SK-N-DZ (cell line): ENCODE measurements at regions not wholly inside any gene's neighbourhood (a gene's known extent, or its start where the extent isn't known, plus 50 kb on each side); places are given as distances from the start of the nearest gene placed in this dataset.
A peak's percentile ranks its signal among the peaks of the same experiment; 100 is the strongest.

Source experiments
- DNase-seq: peaks from one replicate; pipeline ENCODE4 v3.0.0-alpha.2; 2015; ENCODE audit warnings: low spot score

DNA sequence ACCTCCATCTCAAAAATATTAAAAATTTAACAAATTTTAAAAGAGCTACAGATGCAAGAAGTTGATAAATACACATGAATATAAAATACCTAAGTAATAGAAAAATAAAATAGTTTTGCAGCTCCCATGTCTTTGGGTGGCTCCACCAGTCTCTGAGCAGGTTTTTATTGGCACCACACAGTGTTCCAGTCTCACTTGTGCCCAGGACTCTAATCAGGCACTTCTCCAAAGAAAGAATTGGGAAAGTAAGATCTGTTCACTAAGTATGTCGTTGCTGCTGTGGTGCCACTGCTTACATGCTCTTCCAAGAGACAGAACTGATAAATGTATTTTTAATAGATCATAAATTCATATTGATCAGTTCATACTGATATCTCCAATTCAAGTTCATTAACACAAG is 92.5 kb upstream of the ABI3BP start:
- DNase-seq: no peak

DNA sequence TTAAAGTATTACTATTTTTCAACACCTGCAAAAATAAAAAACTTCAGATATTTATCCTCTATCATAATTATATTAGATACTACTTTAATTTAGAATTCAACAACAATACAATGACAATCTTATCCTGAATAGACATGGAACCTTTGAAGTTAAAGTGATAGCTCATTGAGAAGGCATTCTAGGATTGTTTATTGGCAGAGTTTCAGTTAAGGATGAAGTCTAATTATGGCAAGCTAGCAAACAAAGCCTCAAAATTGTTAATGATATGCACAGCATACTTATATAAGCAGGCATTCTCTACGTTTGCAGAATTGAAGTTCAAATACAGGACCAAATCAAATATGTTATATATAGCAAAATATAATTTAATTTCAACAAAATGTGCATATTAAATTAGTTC is 91.2 kb upstream of the ABI3BP start:
- DNase-seq: no peak

DNA sequence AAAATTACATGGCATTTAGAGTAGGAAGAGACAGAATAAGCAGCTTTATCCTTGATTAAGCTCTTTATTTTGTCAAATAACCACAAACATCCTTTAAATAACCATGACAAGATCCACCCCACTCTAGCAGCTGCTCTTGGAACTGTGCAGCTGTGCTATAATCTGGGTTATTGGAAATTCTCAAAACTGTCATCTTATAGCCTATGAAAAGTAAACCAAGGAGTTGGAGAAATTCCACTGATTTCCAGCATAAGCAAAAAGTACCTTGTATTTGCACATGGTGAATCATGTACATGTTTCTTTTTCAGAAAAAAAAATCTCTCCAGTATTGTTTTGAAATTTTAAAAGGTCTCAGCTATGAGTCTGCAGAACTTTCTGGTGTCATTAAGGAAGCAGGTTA is 88.8 kb upstream of the ABI3BP start:
- DNase-seq: no peak

DNA sequence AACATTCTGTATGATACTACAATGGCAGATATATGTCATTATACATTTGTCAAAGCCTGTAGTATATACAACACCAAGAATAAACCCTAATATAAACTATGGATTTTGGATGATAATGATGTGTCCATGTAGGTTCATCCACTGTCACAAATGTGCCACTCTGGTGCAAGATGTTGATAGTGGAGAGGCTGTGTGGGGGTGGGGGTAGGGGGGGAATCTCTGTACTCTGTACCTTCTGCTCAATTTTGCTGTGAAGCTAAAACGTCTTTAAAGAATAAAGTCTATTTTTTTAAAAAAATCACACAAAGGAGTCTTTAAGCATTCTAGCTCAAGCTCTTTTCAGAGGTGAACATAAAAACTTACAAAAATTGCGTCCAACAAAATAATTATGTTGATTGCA is 88.2 kb upstream of the ABI3BP start:
- no peak for DNase-seq

DNA sequence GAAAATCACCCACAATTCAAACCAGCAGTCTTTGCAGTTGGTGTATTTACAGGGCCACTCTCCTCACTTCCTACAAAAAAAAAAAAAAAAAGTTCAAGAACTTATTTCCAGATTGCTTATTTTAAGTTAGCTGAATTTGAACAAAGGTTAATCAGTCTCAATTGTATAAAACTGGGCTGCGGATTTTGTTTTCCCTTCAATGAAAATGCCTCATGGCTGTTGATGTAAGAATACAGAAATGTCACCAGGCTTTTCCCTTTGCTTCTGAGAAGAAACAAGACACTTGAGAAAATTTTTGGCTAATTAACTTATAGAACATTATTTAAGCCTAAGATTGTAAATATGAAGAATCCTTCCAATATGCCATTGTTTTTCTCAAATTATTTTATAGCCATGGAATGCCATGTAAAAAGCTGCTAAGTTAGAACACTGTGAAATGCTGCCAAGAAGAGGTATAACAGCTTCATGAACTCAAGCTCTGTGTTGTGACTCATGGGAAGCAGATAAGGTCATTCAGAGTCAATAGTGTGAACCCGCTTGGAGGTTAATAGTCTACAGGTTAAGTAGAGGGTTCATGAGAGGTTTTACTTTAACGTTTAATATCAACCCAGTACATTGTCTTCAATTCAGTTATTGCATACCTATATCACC is 84.3 kb upstream of the ABI3BP start:
- no peak for DNase-seq

GRCh38 chr3:101074518-101074917 is 81.3 kb upstream of the ABI3BP start:
- no peak for DNase-seq

- DNase-seq: no peak
Measured at GRCh38 chr3:101072300-101072699, 79.1 kb upstream of the ABI3BP start.

DNA sequence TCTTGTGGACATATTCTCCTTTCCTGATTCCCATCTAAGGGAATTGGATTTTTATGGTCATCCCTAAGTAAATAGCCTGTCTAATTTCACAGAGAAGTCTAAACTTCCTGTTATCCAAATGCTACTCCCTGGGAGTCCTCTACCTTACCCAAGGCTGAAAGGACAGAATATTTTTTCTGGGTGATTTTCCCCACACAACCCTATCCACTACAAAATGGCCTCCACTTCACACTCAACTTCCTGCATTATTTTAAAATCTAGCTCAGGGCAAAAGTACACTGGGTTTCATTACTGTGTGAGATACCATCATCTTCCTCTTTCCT is 77.5 kb upstream of the ABI3BP start:
- no peak for DNase-seq

DNA sequence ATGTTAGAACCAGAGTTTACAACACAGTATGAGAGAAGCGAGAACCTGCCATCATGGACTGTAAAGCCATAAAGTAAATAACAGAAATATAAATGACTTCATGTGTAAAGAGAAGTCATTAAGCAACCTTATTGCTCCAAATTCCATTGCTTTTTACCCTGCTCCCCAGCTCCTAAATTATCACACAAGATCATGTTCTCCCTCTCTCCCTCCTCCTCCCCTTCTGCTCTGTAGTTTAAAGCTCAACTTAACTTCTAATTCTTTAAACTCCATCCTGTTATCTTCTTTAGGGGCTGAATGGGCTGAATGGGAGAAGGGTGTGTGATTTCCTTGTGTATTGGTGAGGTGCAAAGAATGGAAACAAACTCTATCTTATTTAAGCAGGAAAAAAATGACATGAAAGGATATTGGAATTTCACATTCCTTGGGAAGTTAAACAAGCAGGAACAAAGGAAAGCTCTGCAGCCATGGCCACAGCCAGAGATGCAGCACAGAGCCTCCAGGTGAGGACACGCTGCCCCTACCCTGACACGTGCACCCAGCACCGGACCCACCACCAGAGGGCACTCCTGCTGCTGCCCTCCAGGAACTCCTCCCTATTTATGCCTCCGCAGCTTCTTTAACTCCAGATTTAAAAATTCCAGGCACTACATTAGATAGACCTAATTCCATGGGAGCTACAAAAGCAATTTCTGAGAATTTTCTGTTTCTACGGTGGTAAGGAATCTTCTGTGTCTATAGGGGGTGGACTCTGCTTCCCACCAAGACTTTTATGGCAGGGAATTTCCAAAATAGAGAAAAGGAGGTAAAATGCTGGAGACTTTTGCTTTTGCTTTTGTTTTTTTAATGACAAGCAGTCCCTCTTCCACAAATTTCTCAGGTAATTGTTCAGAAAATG is 76.9 kb upstream of the ABI3BP start:
- DNase-seq: peak; percentile 47

- no peak for DNase-seq
Measured at GRCh38 chr3:101068876-101069606, 75.8 kb upstream of the ABI3BP start.

- no peak for DNase-seq
Measured at GRCh38 chr3:101066711-101067129, 73.5 kb upstream of the ABI3BP start.

DNA sequence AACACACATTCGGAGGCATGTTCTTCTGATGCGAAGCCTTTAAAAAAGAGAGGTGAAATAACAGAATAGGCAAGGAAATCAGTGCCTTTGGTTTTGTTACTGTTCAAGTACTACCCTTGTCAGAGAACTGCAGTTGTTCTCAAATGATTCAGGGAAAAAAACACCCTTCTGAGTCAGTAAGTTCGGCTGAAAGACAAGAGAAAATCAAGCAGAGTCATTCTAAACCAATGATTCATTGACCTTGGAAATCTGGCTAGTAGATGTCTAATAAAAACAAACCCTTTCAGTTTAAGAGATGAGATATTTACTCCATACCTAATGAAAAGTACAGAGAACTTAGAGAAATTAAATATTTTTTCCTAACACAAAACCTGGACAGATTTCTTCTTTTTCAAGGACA is 72.7 kb upstream of the ABI3BP start:
- no peak for DNase-seq

- no peak for DNase-seq
Measured at GRCh38 chr3:101063401-101063800, 70.2 kb upstream of the ABI3BP start.

GRCh38 chr3:101061312-101061711 is 68.1 kb upstream of the ABI3BP start:
- DNase-seq: no peak

- DNase-seq: no peak
Measured at GRCh38 chr3:101050866-101051265, 57.6 kb upstream of the ABI3BP start.

DNA sequence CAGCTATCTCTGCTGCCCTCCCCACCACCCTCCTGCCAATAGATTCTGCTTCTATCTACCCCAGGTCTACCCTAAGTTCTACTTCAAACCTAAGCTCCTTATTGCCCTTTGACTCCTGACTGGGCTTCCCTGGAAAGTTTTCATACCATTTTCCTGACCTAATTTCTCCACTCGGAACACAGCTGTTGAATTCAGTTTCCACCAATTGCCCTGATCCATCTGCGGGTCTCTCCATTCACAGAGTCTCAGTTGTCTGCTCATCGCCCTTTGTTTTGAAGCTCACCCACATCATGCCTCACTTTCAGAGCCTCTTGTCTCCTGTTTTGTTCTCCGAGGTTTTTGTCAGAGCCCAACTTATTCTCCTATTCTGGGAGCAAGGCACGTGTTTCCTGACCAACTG is 56.8 kb upstream of the ABI3BP start:
- DNase-seq: no peak

GRCh38 chr3:101049532-101049931 is 56.3 kb upstream of the ABI3BP start:
- no peak for DNase-seq

- no peak for DNase-seq
Measured at GRCh38 chr3:101043687-101044078, 50.5 kb upstream of the ABI3BP start.

DNA sequence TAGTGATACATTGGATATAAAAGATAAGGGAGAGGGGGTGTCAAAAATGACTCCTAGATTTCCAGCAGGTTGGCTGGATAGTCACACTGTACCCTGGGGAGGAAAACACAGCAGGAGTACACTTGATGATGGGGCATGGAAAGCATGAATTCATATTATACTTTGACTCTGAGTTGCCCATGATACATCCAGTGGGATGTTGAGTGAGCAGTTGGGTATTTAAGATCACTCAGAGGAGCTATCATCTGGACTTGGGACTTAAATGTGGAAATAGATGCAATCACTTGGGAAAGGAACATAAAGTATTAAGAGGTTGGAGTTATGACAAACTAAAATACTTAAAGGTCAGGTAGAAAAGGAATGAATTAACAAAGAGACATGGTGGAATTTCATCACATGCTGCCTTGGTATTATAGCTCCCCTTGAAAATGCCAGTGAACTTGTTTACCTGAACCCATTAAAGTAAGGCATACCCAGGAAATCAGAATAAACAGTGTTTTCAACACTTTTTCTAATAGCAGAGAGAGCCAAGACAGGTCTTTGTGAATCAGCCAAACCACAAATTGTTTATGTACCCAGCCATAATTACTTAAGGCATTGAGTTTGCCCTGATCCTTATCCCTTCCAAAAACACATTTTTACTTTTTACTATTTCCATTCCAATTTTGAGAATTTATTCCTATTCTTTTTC is 49.9 kb upstream of the ABI3BP start:
- DNase-seq: no peak
